ENCODE measurements at regions not wholly inside any gene's neighbourhood (a gene's known extent, or its start where the extent isn't known, plus 50 kb on each side); places are given as distances from the start of the nearest gene placed in this dataset.

DNA sequence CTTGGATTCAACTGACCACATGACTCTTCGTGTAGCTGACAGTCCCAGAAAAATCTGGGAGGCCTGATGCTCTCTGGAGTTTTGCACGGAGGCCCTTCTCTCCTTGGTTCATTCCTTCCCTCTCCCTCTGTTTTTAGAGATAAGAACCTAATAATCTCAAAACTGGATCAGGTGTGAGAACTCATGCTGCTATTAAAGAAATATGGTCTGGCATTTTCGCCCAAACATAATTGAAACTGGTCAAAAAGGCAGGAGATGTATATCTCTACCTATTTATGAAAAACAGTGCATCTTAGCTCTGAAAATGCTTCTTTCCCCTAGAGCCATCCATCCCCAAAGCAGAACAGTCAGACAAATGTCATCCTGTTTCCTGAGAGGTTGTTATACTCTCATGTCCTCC, 397.5 kb downstream of the PRELID2 start:
- Histone ChIP-seq H4K20me1 (ENCODE audit: insufficient read depth, low read length) (no peaks in the 10 kb centered on the region), H2AFZ (ENCODE audit: low read depth, low read length) (no peak overlapping the region), H3K79me2 (ENCODE audit: insufficient read depth, low read length) (no peaks in the 10 kb centered on the region), H3K4me2 (ENCODE audit: low read length) (no peak overlapping the region), H3K36me3 (ENCODE audit: insufficient read depth, low read length) (no peaks in the 10 kb centered on the region), H3K4me1 (ENCODE audit: insufficient read depth, low read length) (no peaks in the 10 kb centered on the region), H3K27me3 (ENCODE audit: insufficient read depth, low read length) (no peaks in the 10 kb centered on the region), H3K9me3 (ENCODE audit: insufficient read depth, low read depth, low read length) (no peaks in the 10 kb centered on the region), H3K4me3 (ENCODE audit: insufficient read depth, low read depth, low read length) (no peak overlapping the region), H3K27ac (ENCODE audit: low read depth, low read length) (no peak overlapping the region), H3K9ac (ENCODE audit: low read length) (no peak overlapping the region)
- peaks cover 2% of the 10 kb centered on the region for H3K27me3 Mint-ChIP-seq (ENCODE audit: low read depth, unreplicated experiment)
- no peaks in the 10 kb centered on the region for H3K4me1 Mint-ChIP-seq (ENCODE audit: low read depth, unreplicated experiment)
- DNase-seq (ENCODE audit: low read depth) (no peak), FAIRE-seq (no peak)
- peaks cover 2% of the 10 kb centered on the region for H3K36me3 Mint-ChIP-seq (ENCODE audit: low read depth, unreplicated experiment)
- H3K27ac Mint-ChIP-seq (ENCODE audit: unreplicated experiment), result no peak overlapping the region
- TF ChIP-seq CTCF (IDR thresholded peaks at IDR 0.05; ENCODE audit: insufficient read depth, low read depth, low read length), result no peak
- no peak for TF ChIP-seq EZH2 (IDR thresholded peaks at IDR 0.05; ENCODE audit: insufficient read depth, low read length)
- H3K9me3 Mint-ChIP-seq (ENCODE audit: unreplicated experiment), result peaks cover 22% of the 10 kb centered on the region
- H3K4me3 Mint-ChIP-seq (ENCODE audit: unreplicated experiment), result no peak overlapping the region

GRCh38 chr5:145433077-145433476, 402.1 kb downstream of the PRELID2 start:
- TF ChIP-seq CTCF (IDR thresholded peaks at IDR 0.05; ENCODE audit: insufficient read depth, low read depth, low read length), result no peak
- no peak for TF ChIP-seq EZH2 (IDR thresholded peaks at IDR 0.05; ENCODE audit: insufficient read depth, low read length)
- no peaks in the 10 kb centered on the region for H4K20me1 ChIP-seq (ENCODE audit: insufficient read depth, low read length)
- H2AFZ ChIP-seq (ENCODE audit: low read depth, low read length), result no peak overlapping the region
- Mint-ChIP-seq H3K4me1 (ENCODE audit: low read depth, unreplicated experiment) (no peaks in the 10 kb centered on the region), H3K27me3 (ENCODE audit: low read depth, unreplicated experiment) (peaks cover 2% of the 10 kb centered on the region), H3K9me3 (ENCODE audit: unreplicated experiment) (peaks cover 12% of the 10 kb centered on the region), H3K4me3 (ENCODE audit: unreplicated experiment) (no peak overlapping the region), H3K36me3 (ENCODE audit: low read depth, unreplicated experiment) (peaks cover 2% of the 10 kb centered on the region), H3K27ac (ENCODE audit: unreplicated experiment) (no peak overlapping the region)
- H3K4me1 ChIP-seq (ENCODE audit: insufficient read depth, low read length), result no peaks in the 10 kb centered on the region
- no peak for DNase-seq (ENCODE audit: low read depth)
- no peak for FAIRE-seq
- H3K9me3 ChIP-seq (ENCODE audit: insufficient read depth, low read depth, low read length), result no peaks in the 10 kb centered on the region
- no peak overlapping the region for H3K9ac ChIP-seq (ENCODE audit: low read length)
- H3K36me3 ChIP-seq (ENCODE audit: insufficient read depth, low read length), result no peaks in the 10 kb centered on the region
- no peak overlapping the region for H3K4me3 ChIP-seq (ENCODE audit: insufficient read depth, low read depth, low read length)
- no peak overlapping the region for H3K4me2 ChIP-seq (ENCODE audit: low read length)
- H3K27ac ChIP-seq (ENCODE audit: low read depth, low read length), result no peak overlapping the region
- H3K27me3 ChIP-seq (ENCODE audit: insufficient read depth, low read length), result no peaks in the 10 kb centered on the region
- no peaks in the 10 kb centered on the region for H3K79me2 ChIP-seq (ENCODE audit: insufficient read depth, low read length)

- Histone ChIP-seq H3K36me3 (ENCODE audit: insufficient read depth, low read length) (no peaks in the 10 kb centered on the region), H3K79me2 (ENCODE audit: insufficient read depth, low read length) (no peaks in the 10 kb centered on the region), H4K20me1 (ENCODE audit: insufficient read depth, low read length) (no peaks in the 10 kb centered on the region), H3K9ac (ENCODE audit: low read length) (no peak overlapping the region), H3K27ac (ENCODE audit: low read depth, low read length) (no peak overlapping the region), H3K4me2 (ENCODE audit: low read length) (no peak overlapping the region), H3K9me3 (ENCODE audit: insufficient read depth, low read depth, low read length) (no peaks in the 10 kb centered on the region), H3K27me3 (ENCODE audit: insufficient read depth, low read length) (no peaks in the 10 kb centered on the region), H3K4me3 (ENCODE audit: insufficient read depth, low read depth, low read length) (no peak overlapping the region), H2AFZ (ENCODE audit: low read depth, low read length) (no peak overlapping the region), H3K4me1 (ENCODE audit: insufficient read depth, low read length) (no peaks in the 10 kb centered on the region)
- H3K4me1 Mint-ChIP-seq (ENCODE audit: low read depth, unreplicated experiment), result no peaks in the 10 kb centered on the region
- no peak overlapping the region for H3K4me3 Mint-ChIP-seq (ENCODE audit: unreplicated experiment)
- no peak overlapping the region for H3K27ac Mint-ChIP-seq (ENCODE audit: unreplicated experiment)
- DNase-seq (ENCODE audit: low read depth) (no peak), FAIRE-seq (peak; percentile 26)
- peaks cover 2% of the 10 kb centered on the region for H3K27me3 Mint-ChIP-seq (ENCODE audit: low read depth, unreplicated experiment)
- TF ChIP-seq CTCF (IDR thresholded peaks at IDR 0.05; ENCODE audit: insufficient read depth, low read depth, low read length) (no peak), EZH2 (IDR thresholded peaks at IDR 0.05; ENCODE audit: insufficient read depth, low read length) (no peak)
- H3K9me3 Mint-ChIP-seq (ENCODE audit: unreplicated experiment), result no peaks in the 10 kb centered on the region
- no peaks in the 10 kb centered on the region for H3K36me3 Mint-ChIP-seq (ENCODE audit: low read depth, unreplicated experiment)
These were observed 406.0 kb downstream of the PRELID2 start for GRCh38 chr5:145429170-145429569.

All from astrocyte (in vitro differentiated cells and primary cell).